CD14-positive monocyte (primary cell): ENCODE measurements at regions not wholly inside any gene's neighbourhood (a gene's known extent, or its start where the extent isn't known, plus 50 kb on each side); places are given as distances from the start of the nearest gene placed in this dataset.

Experiments used
- DNase-seq, 3 donors: peaks; one replicate each; pipeline ENCODE4 v3.0.0-alpha.2; 2011 to 2022
- H2AFZ ChIP-seq: 2 replicates; pipeline ENCODE4 v1.6.0; 2012; ENCODE audit warnings: mild to moderate bottlenecking, low read depth, low read length, inconsistent platforms; ENCODE audit not compliant: insufficient read depth, poor library complexity, severe bottlenecking
- H3K27ac ChIP-seq, 2 donors: 1 replicate in 1 of 2; 2 replicates in 1 of 2; pipeline ENCODE4 v1.5.1; 2012 to 2013; ENCODE audit warnings: low read length in 2 of 2, control low read depth in 1 of 2, inconsistent platforms in 1 of 2, low read depth in 1 of 2, mild to moderate bottlenecking in 1 of 2
- H3K27me3 ChIP-seq, 2 donors: one replicate each; pipeline versions ENCODE4 v1.6.0 to v1.6.1; 2011 to 2013; ENCODE audit warnings: low read length in 2 of 2; ENCODE audit not compliant: control insufficient read depth in 2 of 2, insufficient read depth in 2 of 2
- H3K36me3 ChIP-seq, 2 donors: replicated peaks in 1 of 2; 1 replicate in 1 of 2; 2 replicates in 1 of 2; pipeline versions ENCODE4 v1.5.1 to v1.6.1; 2012 to 2013; ENCODE audit warnings: low read length in 2 of 2, control low read depth in 1 of 2, inconsistent platforms in 1 of 2, mild to moderate bottlenecking in 1 of 2; ENCODE audit not compliant: insufficient read depth in 2 of 2, control insufficient read depth in 1 of 2
- H3K4me1 ChIP-seq, 2 donors: 1 replicate in 1 of 2; 2 replicates in 1 of 2; pipeline versions ENCODE4 v1.5.1 to v1.6.1; 2012 to 2013; ENCODE audit warnings: low read length in 2 of 2, control low read depth in 1 of 2, inconsistent platforms in 1 of 2, mild to moderate bottlenecking in 1 of 2, moderate library complexity in 1 of 2; ENCODE audit not compliant: insufficient read depth in 2 of 2, control insufficient read depth in 1 of 2
- H3K4me2 ChIP-seq: replicated peaks from 2 replicates; pipeline ENCODE3; 2012; ENCODE audit warnings: low read length, moderate library complexity, mild to moderate bottlenecking; ENCODE audit not compliant: poor library complexity, severe bottlenecking; ENCODE audit errors: extremely low read depth
- H3K4me3 ChIP-seq, 3 experiments: fragments of 200-600 bp in 1 of 3; sonication (generic) in 1 of 3; replicated peaks in 1 of 3; 1 replicate in 2 of 3; 2 replicates in 1 of 3; pipeline ENCODE4 v1.5.1; 2011 to 2013; ENCODE audit warnings: low read length in 3 of 3, mild to moderate bottlenecking in 3 of 3, control low read depth in 2 of 3, low read depth in 2 of 3, inconsistent platforms in 1 of 3, moderate library complexity in 1 of 3
- H3K79me2 ChIP-seq: 2 replicates; pipeline ENCODE4 v1.6.0; 2012; ENCODE audit warnings: mild to moderate bottlenecking, control low read depth, inconsistent platforms, low read length, moderate library complexity; ENCODE audit not compliant: insufficient read depth
- H3K9ac ChIP-seq: 2 replicates; pipeline ENCODE4 v1.6.0; 2017; ENCODE audit warnings: low read length, mild to moderate bottlenecking; ENCODE audit not compliant: insufficient read depth, poor library complexity, severe bottlenecking
- H3K9me3 ChIP-seq, 2 donors: replicated peaks in 1 of 2; 1 replicate in 1 of 2; 2 replicates in 1 of 2; pipeline versions ENCODE4 v1.5.1 to v1.6.1; 2012 to 2013; ENCODE audit warnings: low read length in 2 of 2, control low read depth in 1 of 2; ENCODE audit not compliant: control insufficient read depth in 1 of 2, insufficient read depth in 1 of 2
- H4K20me1 ChIP-seq: 2 replicates; pipeline ENCODE4 v1.6.0; 2012; ENCODE audit warnings: mild to moderate bottlenecking, low read length, control low read depth, moderate library complexity; ENCODE audit not compliant: insufficient read depth
- H3K27ac Mint-ChIP-seq, 7 donors: one replicate each; pipeline ENCODE4 v1.8.0; 2020; ENCODE audit warnings: mild to moderate bottlenecking in 7 of 7, mixed read lengths in 7 of 7, moderate library complexity in 6 of 7, inconsistent platforms in 2 of 7
- H3K27me3 Mint-ChIP-seq, 3 donors: one replicate each; pipeline ENCODE4 v1.8.0; 2021 to 2022; ENCODE audit warnings: low read depth in 3 of 3, mild to moderate bottlenecking in 3 of 3, mixed read lengths in 3 of 3, moderate library complexity in 3 of 3, inconsistent platforms in 1 of 3
- H3K36me3 Mint-ChIP-seq, 2 donors: one replicate each; pipeline ENCODE4 v1.8.0; 2020; ENCODE audit warnings: mixed read lengths in 2 of 2, inconsistent platforms in 1 of 2, mild to moderate bottlenecking in 1 of 2
- H3K4me1 Mint-ChIP-seq: one replicate; pipeline ENCODE4 v1.8.0; 2020; ENCODE audit warnings: mild to moderate bottlenecking, mixed read lengths
- H3K4me3 Mint-ChIP-seq, 2 donors: one replicate each; pipeline ENCODE4 v1.8.0; 2020; ENCODE audit warnings: mild to moderate bottlenecking in 2 of 2, mixed read lengths in 2 of 2, moderate library complexity in 1 of 2
- H3K9me3 Mint-ChIP-seq, 7 donors: one replicate each; pipeline ENCODE4 v1.8.0; 2020 to 2022; ENCODE audit warnings: mixed read lengths in 7 of 7, mild to moderate bottlenecking in 6 of 7, moderate library complexity in 6 of 7, inconsistent platforms in 2 of 7
- CTCF ChIP-seq: fragments of 200-600 bp; IDR thresholded peaks from one replicate; pipeline ENCODE4 v1.8.0; 2022; ENCODE audit warnings: antibody characterized with exemption, mild to moderate bottlenecking
- WGBS: methylation state at CpG from one replicate; pipeline ENCODE4 v1.1.5; 2013; ENCODE audit warnings: missing lambda C conversion rate; ENCODE audit not compliant: insufficient coverage; 5-methylcytosine and 5-hydroxymethylcytosine counted together
- intact Hi-C, 2 donors: fragments of 100-400 bp; cut with micrococcal nuclease; formaldehyde crosslinking; loops; one replicate each; pipeline versions ENCODE4 v1.15.0 to v1.15.1; 2023

- H3K4me3 Mint-ChIP-seq: no peak overlapping the region
- intact Hi-C loops: no loop called here
Observed at GRCh38 chr13:58119351-58119750, 487.8 kb downstream of the PCDH17 start.

GRCh38 chr13:58119804-58120203, 488.3 kb downstream of the PCDH17 start:
- Histone ChIP-seq H3K4me1 (no peaks in the 10 kb centered on the region), H4K20me1 (no peaks in the 10 kb centered on the region), H3K4me2 (no peak overlapping the region), H3K4me3 (no peak overlapping the region), H3K79me2 (no peaks in the 10 kb centered on the region), H3K27me3 (no peaks in the 10 kb centered on the region), H3K36me3 (no peaks in the 10 kb centered on the region), H2AFZ (no peak overlapping the region), H3K9me3 (no peaks in the 10 kb centered on the region), H3K9ac (no peak overlapping the region), H3K27ac (no peak overlapping the region)
- no peak overlapping the region for H3K4me3 Mint-ChIP-seq
- no peaks in the 10 kb centered on the region for H3K36me3 Mint-ChIP-seq
- no peak for TF ChIP-seq CTCF
- 86% methylated on average over 1 of the region's 2 CpGs for WGBS
- intact Hi-C loops: no loop called here
- DNase-seq: no peak
- H3K4me1 Mint-ChIP-seq: no peaks in the 10 kb centered on the region
- H3K9me3 Mint-ChIP-seq: peaks cover 0 to 7% (median 2%) of the 10 kb centered on the region in 7 donors
- H3K27me3 Mint-ChIP-seq: peaks cover 0 to 4% (median 0%) of the 10 kb centered on the region in 3 donors
- H3K27ac Mint-ChIP-seq: no peak overlapping the region

More at GRCh38 chr13:58119351-58119750, 487.8 kb downstream of the PCDH17 start:
- peaks cover 0 to 4% (median 0%) of the 10 kb centered on the region in 3 donors for H3K27me3 Mint-ChIP-seq
- no peak overlapping the region for H3K4me3 ChIP-seq
- no peak for TF ChIP-seq CTCF
- no peak overlapping the region for H3K9ac ChIP-seq
- H3K27ac Mint-ChIP-seq: no peak overlapping the region
- H3K9me3 Mint-ChIP-seq: peaks cover 0 to 7% (median 2%) of the 10 kb centered on the region in 7 donors
- H3K27ac ChIP-seq: no peak overlapping the region
- no peaks in the 10 kb centered on the region for H4K20me1 ChIP-seq
- no peaks in the 10 kb centered on the region for H3K36me3 ChIP-seq
- no CpG with 5 or more reads among the region's 1 CpG for WGBS
- no peaks in the 10 kb centered on the region for H3K27me3 ChIP-seq
- no peaks in the 10 kb centered on the region for H3K36me3 Mint-ChIP-seq
- H2AFZ ChIP-seq: no peak overlapping the region
- H3K9me3 ChIP-seq: no peaks in the 10 kb centered on the region
- H3K79me2 ChIP-seq: no peaks in the 10 kb centered on the region
- no peak for DNase-seq
- H3K4me1 Mint-ChIP-seq: no peaks in the 10 kb centered on the region
- no peak overlapping the region for H3K4me2 ChIP-seq
- no peaks in the 10 kb centered on the region for H3K4me1 ChIP-seq
